AG04450 (cell line): ENCODE measurements at regions not wholly inside any gene's neighbourhood (a gene's known extent, or its start where the extent isn't known, plus 50 kb on each side); places are given as distances from the start of the nearest gene placed in this dataset.

Source experiments
- CTCF ChIA-PET: fragments of 300-600, 350-600 bp; formaldehyde crosslinking; extraction: SDS; loops from one replicate; lab custom pipeline; 2022; ENCODE audit warnings: antibody characterized with exemption, inconsistent platforms; lab: Charles Lee
- POLR2A ChIA-PET: fragments of 350-600 bp; formaldehyde crosslinking; extraction: SDS; loops from one replicate; lab custom pipeline; 2021; ENCODE audit warnings: antibody characterized with exemption, inconsistent platforms; lab: Yijun Ruan, JAX
- DNase-seq: peaks from one replicate; pipeline ENCODE4 v3.0.0-alpha.2; 2011; ENCODE audit warnings: low read depth, low spot score
- H3K27ac ChIP-seq: one replicate; pipeline ENCODE4 v1.5.1; 2012; ENCODE audit warnings: low read depth, low read length, control low read depth
- H3K27me3 ChIP-seq: one replicate; pipeline ENCODE4 v1.6.0; 2012; ENCODE audit warnings: low read length; ENCODE audit not compliant: control insufficient read depth, insufficient read depth
- H3K4me3 ChIP-seq: 2 replicates; pipeline ENCODE4 v1.5.1; 2011; ENCODE audit warnings: mild to moderate bottlenecking, low read depth, low read length, control low read depth
- H3K9me3 ChIP-seq: 2 replicates; pipeline ENCODE4 v1.5.1; 2012; ENCODE audit warnings: low read length; ENCODE audit not compliant: control insufficient read depth, insufficient read depth
- TF ChIP-seq, protein P1 (sequence below): IDR thresholded peaks from 2 replicates; pipeline ENCODE4 v1.5.1; 2011; ENCODE audit warnings: low read depth, low read length, control low read depth, inconsistent platforms

GRCh38 chr10:101287997-101288635, 58.9 kb upstream of the LBX1 start:
- ChIA-PET POLR2A (no interaction called here), CTCF (interaction anchor here (0.6 to 6.4 kb wide), 9 partner anchors 9 to 950 kb away, joined by 3 to 79 read pairs (median 6); no protein-coding TSS in a partner anchor)
- TF ChIP-seq, protein P1, sequence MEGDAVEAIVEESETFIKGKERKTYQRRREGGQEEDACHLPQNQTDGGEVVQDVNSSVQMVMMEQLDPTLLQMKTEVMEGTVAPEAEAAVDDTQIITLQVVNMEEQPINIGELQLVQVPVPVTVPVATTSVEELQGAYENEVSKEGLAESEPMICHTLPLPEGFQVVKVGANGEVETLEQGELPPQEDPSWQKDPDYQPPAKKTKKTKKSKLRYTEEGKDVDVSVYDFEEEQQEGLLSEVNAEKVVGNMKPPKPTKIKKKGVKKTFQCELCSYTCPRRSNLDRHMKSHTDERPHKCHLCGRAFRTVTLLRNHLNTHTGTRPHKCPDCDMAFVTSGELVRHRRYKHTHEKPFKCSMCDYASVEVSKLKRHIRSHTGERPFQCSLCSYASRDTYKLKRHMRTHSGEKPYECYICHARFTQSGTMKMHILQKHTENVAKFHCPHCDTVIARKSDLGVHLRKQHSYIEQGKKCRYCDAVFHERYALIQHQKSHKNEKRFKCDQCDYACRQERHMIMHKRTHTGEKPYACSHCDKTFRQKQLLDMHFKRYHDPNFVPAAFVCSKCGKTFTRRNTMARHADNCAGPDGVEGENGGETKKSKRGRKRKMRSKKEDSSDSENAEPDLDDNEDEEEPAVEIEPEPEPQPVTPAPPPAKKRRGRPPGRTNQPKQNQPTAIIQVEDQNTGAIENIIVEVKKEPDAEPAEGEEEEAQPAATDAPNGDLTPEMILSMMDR: peak; percentile 52
- Histone ChIP-seq H3K4me3 (no peak overlapping the region), H3K9me3 (no peaks in the 10 kb centered on the region), H3K27ac (no peak overlapping the region), H3K27me3 (peaks cover 87% of the 10 kb centered on the region)
- no peak for DNase-seq

DNA sequence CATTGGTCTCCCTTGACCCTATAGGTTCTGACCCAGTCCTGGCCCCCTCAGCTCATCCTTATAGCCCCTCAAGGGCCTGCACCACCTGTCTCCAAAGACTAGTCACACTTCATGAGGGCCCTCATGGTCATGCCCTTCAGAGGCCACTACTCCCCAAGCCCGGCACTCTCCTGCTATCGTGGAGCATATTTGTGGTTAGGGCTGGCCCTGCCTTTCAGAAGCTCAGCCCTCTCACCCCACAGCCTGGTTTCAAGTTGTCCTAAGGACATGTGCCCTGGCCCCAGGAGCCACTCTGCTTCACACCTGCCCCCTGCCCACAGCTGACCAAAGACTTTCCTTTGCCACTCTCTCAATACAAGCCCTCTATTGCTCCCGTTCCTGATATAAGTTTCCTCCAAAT, 60.3 kb upstream of the LBX1 start:
- Histone ChIP-seq H3K27me3 (peaks cover 85% of the 10 kb centered on the region), H3K9me3 (no peaks in the 10 kb centered on the region), H3K4me3 (no peak overlapping the region), H3K27ac (no peak overlapping the region)
- no peak for DNase-seq
- ChIA-PET CTCF (interaction anchor here (0.5 to 6.4 kb wide), 9 partner anchors 8 to 320 kb away, joined by 3 to 79 read pairs (median 5); no protein-coding TSS in a partner anchor), POLR2A (no interaction called here)
- TF ChIP-seq, protein P1: no peak

- H3K4me3 ChIP-seq: no peak overlapping the region
- no peak for DNase-seq
- no peaks in the 10 kb centered on the region for H3K9me3 ChIP-seq
- POLR2A ChIA-PET: no interaction called here
- H3K27ac ChIP-seq: no peak overlapping the region
- CTCF ChIA-PET: interaction anchor here (0.6 to 6.4 kb wide), 4 partner anchors 13 to 152 kb away, joined by 3 to 79 read pairs (median 4); no protein-coding TSS in a partner anchor
- H3K27me3 ChIP-seq: peaks cover 79% of the 10 kb centered on the region
- TF ChIP-seq, protein P1: no peak
Measured at GRCh38 chr10:101290431-101290830, 61.2 kb upstream of the LBX1 start.

- ChIA-PET CTCF (interaction anchor here (1.9 to 6.4 kb wide), 2 partner anchors 14 to 77 kb away, joined by 5 to 79 read pairs; no protein-coding TSS in a partner anchor), POLR2A (no interaction called here)
- Histone ChIP-seq H3K27me3 (peaks cover 81% of the 10 kb centered on the region), H3K9me3 (no peaks in the 10 kb centered on the region), H3K27ac (no peak overlapping the region), H3K4me3 (no peak overlapping the region)
- DNase-seq: no peak
- TF ChIP-seq, protein P1: no peak
Measured at GRCh38 chr10:101290881-101291280, 61.6 kb upstream of the LBX1 start.
